HepG2 (cell line): ENCODE measurements at regions not wholly inside any gene's neighbourhood (a gene's known extent, or its start where the extent isn't known, plus 50 kb on each side); places are given as distances from the start of the nearest gene placed in this dataset.

Experiments used
- ATAC-seq: fragments of 200-7000 bp; cut with Tn5 transposase; 3 replicates; pipeline ENCODE4 v1.9.1; 2020; ENCODE audit warnings: mild to moderate bottlenecking, moderate library complexity
- BruUV-seq: library from RNA; stranded (reverse); fragments of 400-500 nt; replicated peaks from 2 replicates; lab custom pipeline; 2021; lab: Mats Ljungman, UMichigan
- CTCF ChIA-PET: fragments of 300-600 bp; formaldehyde crosslinking; extraction: SDS; loops from one replicate; lab custom pipeline; 2021; ENCODE audit warnings: low total read pairs, inconsistent platforms, low intra/inter-chr PET ratio; lab: Yijun Ruan, JAX
- POLR2A ChIA-PET: fragments of 350-600 bp; sonication (Branson Sonifier 250); formaldehyde crosslinking; loops from one replicate; lab custom pipeline; 2020; ENCODE audit warnings: antibody characterized with exemption, inconsistent platforms; lab: Yijun Ruan, JAX
- DNase-seq: peaks from one replicate; pipeline ENCODE4 v3.0.0-alpha.2; 2015; ENCODE audit warnings: low spot score
- FAIRE-seq: peaks from 3 replicates; lab custom pipeline; 2011; peaks lifted over from hg19 to GRCh38; lab: Jason Lieb, UNC
- H2AFZ ChIP-seq: one replicate; pipeline ENCODE4 v1.6.1; 2011; ENCODE audit warnings: low read length, inconsistent platforms
- H3K27ac ChIP-seq: fragments of 300-600 bp; 3 replicates; pipeline ENCODE4 v1.8.0; 2011; ENCODE audit warnings: mixed run types, mild to moderate bottlenecking, mixed read lengths, low read length, inconsistent platforms; ENCODE audit not compliant: insufficient read depth; ENCODE audit errors: extremely low read length
- H3K27me3 ChIP-seq, 2 experiments: fragments of 200-600 bp in 1 of 2; 2 replicates in 1 of 2; 3 replicates in 1 of 2; pipeline versions ENCODE4 v1.6.0 to v1.8.0; 2011; ENCODE audit warnings: low read length in 2 of 2, mild to moderate bottlenecking in 2 of 2, moderate library complexity in 2 of 2, inconsistent platforms in 1 of 2; ENCODE audit not compliant: insufficient read depth in 2 of 2, control insufficient read depth in 1 of 2
- H3K36me3 ChIP-seq, 2 experiments: fragments of 200-600 bp in 1 of 2; replicated peaks in 1 of 2; 2 replicates in 1 of 2; 3 replicates in 1 of 2; pipeline versions ENCODE4 v1.5.1 to v1.8.0; 2011; ENCODE audit warnings: low read length in 2 of 2, inconsistent platforms in 1 of 2; ENCODE audit not compliant: insufficient read depth in 2 of 2, control insufficient read depth in 1 of 2
- H3K4me1 ChIP-seq: 2 replicates; pipeline ENCODE4 v1.5.1; 2012; ENCODE audit warnings: low read length, inconsistent platforms; ENCODE audit not compliant: insufficient read depth
- H3K4me2 ChIP-seq: 2 replicates; pipeline ENCODE4 v1.6.0; 2011; ENCODE audit warnings: low read depth, low read length, inconsistent platforms
- H3K4me3 ChIP-seq, 3 experiments: fragments of 200-600 bp in 1 of 3; sonication (generic), shearing (Covaris generic) in 1 of 3; replicated peaks in 1 of 3; 2 replicates each; pipeline ENCODE4 v1.5.1; 2011 to 2016; ENCODE audit warnings: low read length in 3 of 3, inconsistent platforms in 2 of 3, low read depth in 2 of 3, mild to moderate bottlenecking in 2 of 3, control low read depth in 1 of 3, mixed read lengths in 1 of 3; ENCODE audit not compliant: insufficient read depth in 1 of 3
- H3K79me2 ChIP-seq: one replicate; pipeline ENCODE4 v1.6.1; 2011; ENCODE audit warnings: low read length, inconsistent platforms; ENCODE audit not compliant: insufficient read depth
- H3K9ac ChIP-seq: 2 replicates; pipeline ENCODE4 v1.6.0; 2011; ENCODE audit warnings: mild to moderate bottlenecking, low read depth, low read length, inconsistent platforms; ENCODE audit not compliant: insufficient read depth
- H3K9me3 ChIP-seq: 2 replicates; pipeline ENCODE4 v1.5.1; 2012; ENCODE audit warnings: mild to moderate bottlenecking, low read length
- H4K20me1 ChIP-seq: 2 replicates; pipeline ENCODE4 v1.6.0; 2011; ENCODE audit warnings: inconsistent platforms, mild to moderate bottlenecking, low read length, moderate library complexity; ENCODE audit not compliant: insufficient read depth
- MAX ChIP-seq: IDR thresholded peaks from 2 replicates; pipeline ENCODE4 v1.6.1; 2012; ENCODE audit warnings: inconsistent platforms
- NFYB ChIP-seq: sonication (generic); formaldehyde crosslinking; IDR thresholded peaks from 2 replicates; pipeline ENCODE4 v1.4.0; 2020; ENCODE audit warnings: missing genetic modification reagents
- SIN3A ChIP-seq: IDR thresholded peaks from 2 replicates; pipeline ENCODE4 v1.6.1; 2011; ENCODE audit warnings: low read depth, mild to moderate bottlenecking, control low read depth, low read length, borderline replicate concordance
- SIX4 ChIP-seq: sonication (generic); formaldehyde crosslinking; IDR thresholded peaks from 2 replicates; pipeline ENCODE4 v1.4.0; 2020; ENCODE audit warnings: missing genetic modification reagents
- SMARCC2 ChIP-seq: fragments of 450-650 bp; IDR thresholded peaks from 2 replicates; pipeline ENCODE4 v1.6.1; 2017; ENCODE audit warnings: antibody characterized with exemption, mild to moderate bottlenecking
- TCF7L2 ChIP-seq: IDR thresholded peaks from 2 replicates; pipeline ENCODE4 v1.6.1; 2011; ENCODE audit warnings: mild to moderate bottlenecking, low read depth, low read length, moderate library complexity
- XRCC5 ChIP-seq: fragments of 200-400 bp; formaldehyde crosslinking; optimal IDR thresholded peaks from 2 replicates; pipeline ENCODE3; 2017; ENCODE audit warnings: mild to moderate bottlenecking, low read length
- ZBTB20 ChIP-seq: sonication (generic); formaldehyde crosslinking; IDR thresholded peaks from 2 replicates; pipeline ENCODE4 v1.8.1; 2023; ENCODE audit warnings: missing genetic modification reagents, low read depth, mild to moderate bottlenecking, borderline replicate concordance
- ZFP1 ChIP-seq: IDR thresholded peaks from 2 replicates; pipeline ENCODE4 v1.6.1; 2016
- ZNF180 ChIP-seq: sonication (generic); formaldehyde crosslinking; IDR thresholded peaks from 2 replicates; pipeline ENCODE4 v1.4.0; 2020; ENCODE audit warnings: low read depth, missing genetic modification reagents, borderline replicate concordance
- ZNF33B ChIP-seq: sonication (generic); formaldehyde crosslinking; IDR thresholded peaks from 2 replicates; pipeline ENCODE4 v1.5.1; 2020; ENCODE audit warnings: mild to moderate bottlenecking, missing genetic modification reagents
- ZNF44 ChIP-seq: sonication (generic); formaldehyde crosslinking; IDR thresholded peaks from 2 replicates; pipeline ENCODE4 v1.5.1; 2020; ENCODE audit warnings: mild to moderate bottlenecking, missing genetic modification reagents
- WGBS: methylation state at CpG from one replicate; pipeline ENCODE4 v1.1.6; 2017; ENCODE audit warnings: low lambda C conversion rate; 5-methylcytosine and 5-hydroxymethylcytosine counted together
- in situ Hi-C: cut with HindIII; loops from 2 replicates; pipeline ENCODE4 v1.10.0; 2017; ENCODE audit warnings: low pct_unique_long_range_greater_than_20kb; ENCODE audit not compliant: extremely low pct_ligation_motif_present
- intact Hi-C: fragments of 100-400 bp; cut with micrococcal nuclease; formaldehyde crosslinking; loops from one replicate; pipeline ENCODE4 v1.10.0; 2022; ENCODE audit not compliant: unreplicated experiment
- TF ChIP-seq, protein P1 (sequence below): sonication (generic); formaldehyde crosslinking; IDR thresholded peaks from 2 replicates; pipeline ENCODE4 v1.8.1; 2023; ENCODE audit warnings: mild to moderate bottlenecking, moderate library complexity, missing genetic modification reagents
- TF ChIP-seq, protein P2 (sequence below): sonication (generic); formaldehyde crosslinking; IDR thresholded peaks from 2 replicates; pipeline ENCODE4 v1.4.0; 2020; ENCODE audit warnings: missing genetic modification reagents
- TF ChIP-seq, protein P3 (sequence below), 2 experiments: fragments of 450-650 bp in 1 of 2; sonication (generic) in 1 of 2; formaldehyde crosslinking; IDR thresholded peaks; 2 replicates each; pipeline versions ENCODE4 v1.5.0 to v1.8.0; 2020 to 2022; ENCODE audit warnings: mild to moderate bottlenecking in 1 of 2, missing genetic modification reagents in 1 of 2

DNA sequence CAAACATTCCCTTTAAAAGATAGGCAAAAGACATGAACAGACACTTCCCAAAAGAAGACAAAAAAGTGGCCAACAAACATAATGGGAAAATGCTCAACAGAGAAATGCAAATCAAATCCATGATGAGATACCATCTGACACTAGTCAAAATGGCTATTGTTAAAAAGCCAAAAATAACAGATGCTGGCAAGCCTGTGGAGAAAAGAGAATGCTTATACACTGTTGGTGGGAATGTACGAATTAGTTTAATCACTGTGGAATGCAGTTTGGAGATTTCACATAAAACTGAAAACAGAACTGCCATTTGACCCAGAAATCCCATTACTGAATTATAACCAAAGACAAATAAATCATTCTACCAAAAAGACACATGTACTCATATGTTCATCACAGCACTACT lies 58.3 kb upstream of the WDR41 start:
- CTCF ChIA-PET: no interaction called here
- Histone ChIP-seq H3K4me3 (no peak overlapping the region), H3K27ac (no peak overlapping the region), H2AFZ (no peak overlapping the region), H3K27me3 (no peaks in the 10 kb centered on the region; a peak in 1 of 5 replicates), H3K9me3 (no peaks in the 10 kb centered on the region), H3K79me2 (no peaks in the 10 kb centered on the region), H3K4me1 (no peaks in the 10 kb centered on the region), H3K9ac (no peak overlapping the region), H3K36me3 (no peaks in the 10 kb centered on the region), H3K4me2 (no peak overlapping the region), H4K20me1 (no peaks in the 10 kb centered on the region)
- BruUV-seq: no TSS peak
- ATAC-seq (no peak), DNase-seq (no peak), FAIRE-seq (no peak)
- POLR2A ChIA-PET: no interaction called here
- TF ChIP-seq, protein P1, sequence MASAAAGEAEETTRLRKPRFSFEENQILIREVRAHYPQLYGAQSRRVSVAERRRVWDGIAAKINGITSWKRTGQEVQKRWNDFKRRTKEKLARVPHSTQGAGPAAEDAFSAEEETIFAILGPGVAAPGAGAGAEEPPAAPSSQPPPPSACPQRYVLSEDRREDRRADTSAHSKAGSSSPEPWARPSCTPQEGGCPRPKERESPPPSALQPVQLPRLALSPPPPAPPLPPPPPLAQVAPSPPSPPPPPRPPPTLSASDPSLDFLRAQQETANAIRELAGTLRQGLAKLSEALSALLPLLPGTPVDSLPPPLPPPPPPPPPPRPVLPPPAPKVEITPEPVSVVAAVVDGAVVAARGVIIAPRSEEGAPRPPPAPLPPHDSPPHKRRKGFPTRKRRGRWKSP: no peak
- no peak for TF ChIP-seq ZNF44 (CRISPR knock-in tag)
- no peak for TF ChIP-seq SMARCC2
- TF ChIP-seq TCF7L2: no peak
- no peak for TF ChIP-seq NFYB (CRISPR knock-in tag)
- WGBS: 0% methylated on average over 1 of the region's 1 CpG
- in situ Hi-C loops: loop anchor here (25.0 kb wide), 1 partner anchor 437 kb away; no protein-coding TSS in a partner anchor
- intact Hi-C loops: no loop called here

DNA sequence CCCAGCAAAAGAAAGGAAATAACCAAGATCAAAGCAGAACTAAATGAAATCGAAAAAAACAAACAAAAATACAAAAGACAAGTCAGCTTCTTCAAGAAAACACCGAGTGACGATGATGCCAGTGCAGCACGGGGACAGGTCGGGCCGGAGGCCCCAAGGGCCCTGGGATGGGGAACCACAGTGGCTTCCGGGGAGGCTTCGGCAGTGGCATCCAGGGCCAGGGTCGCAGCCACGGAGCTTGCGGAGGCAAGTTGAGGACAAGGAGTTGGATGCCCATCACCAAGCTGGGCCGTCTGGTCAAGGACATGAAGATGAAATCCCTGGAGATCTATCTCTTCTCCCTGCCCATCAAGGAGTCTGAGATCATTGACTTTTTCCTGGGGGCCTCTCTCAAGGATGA lies 53.2 kb upstream of the WDR41 start:
- Histone ChIP-seq H2AFZ (no peak overlapping the region), H3K4me1 (no peaks in the 10 kb centered on the region), H3K9me3 (no peaks in the 10 kb centered on the region), H3K27ac (no peak overlapping the region), H3K27me3 (no peaks in the 10 kb centered on the region; a peak in 1 of 5 replicates), H3K4me2 (no peak overlapping the region), H3K4me3 (no peak overlapping the region), H3K79me2 (no peaks in the 10 kb centered on the region), H4K20me1 (no peaks in the 10 kb centered on the region), H3K36me3 (no peaks in the 10 kb centered on the region), H3K9ac (no peak overlapping the region)
- no TSS peak for BruUV-seq
- WGBS: 49% methylated on average over 12 of the region's 12 CpGs
- DNase-seq: no peak
- ATAC-seq: no peak
- ChIA-PET CTCF (no interaction called here), POLR2A (no interaction called here)
- FAIRE-seq: no peak
- intact Hi-C loops: no loop called here
- in situ Hi-C loops: no loop called here
- no peak for TF ChIP-seq SIN3A
- TF ChIP-seq ZFP1 (CRISPR knock-in tag): no peak
- no peak for TF ChIP-seq ZNF33B (CRISPR knock-in tag)
- TF ChIP-seq SIX4 (CRISPR knock-in tag): no peak
- no peak for TF ChIP-seq ZNF180
- TF ChIP-seq, protein P2, sequence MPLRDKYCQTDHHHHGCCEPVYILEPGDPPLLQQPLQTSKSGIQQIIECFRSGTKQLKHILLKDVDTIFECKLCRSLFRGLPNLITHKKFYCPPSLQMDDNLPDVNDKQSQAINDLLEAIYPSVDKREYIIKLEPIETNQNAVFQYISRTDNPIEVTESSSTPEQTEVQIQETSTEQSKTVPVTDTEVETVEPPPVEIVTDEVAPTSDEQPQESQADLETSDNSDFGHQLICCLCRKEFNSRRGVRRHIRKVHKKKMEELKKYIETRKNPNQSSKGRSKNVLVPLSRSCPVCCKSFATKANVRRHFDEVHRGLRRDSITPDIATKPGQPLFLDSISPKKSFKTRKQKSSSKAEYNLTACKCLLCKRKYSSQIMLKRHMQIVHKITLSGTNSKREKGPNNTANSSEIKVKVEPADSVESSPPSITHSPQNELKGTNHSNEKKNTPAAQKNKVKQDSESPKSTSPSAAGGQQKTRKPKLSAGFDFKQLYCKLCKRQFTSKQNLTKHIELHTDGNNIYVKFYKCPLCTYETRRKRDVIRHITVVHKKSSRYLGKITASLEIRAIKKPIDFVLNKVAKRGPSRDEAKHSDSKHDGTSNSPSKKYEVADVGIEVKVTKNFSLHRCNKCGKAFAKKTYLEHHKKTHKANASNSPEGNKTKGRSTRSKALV (CRISPR knock-in tag): no peak
- TF ChIP-seq, protein P3, sequence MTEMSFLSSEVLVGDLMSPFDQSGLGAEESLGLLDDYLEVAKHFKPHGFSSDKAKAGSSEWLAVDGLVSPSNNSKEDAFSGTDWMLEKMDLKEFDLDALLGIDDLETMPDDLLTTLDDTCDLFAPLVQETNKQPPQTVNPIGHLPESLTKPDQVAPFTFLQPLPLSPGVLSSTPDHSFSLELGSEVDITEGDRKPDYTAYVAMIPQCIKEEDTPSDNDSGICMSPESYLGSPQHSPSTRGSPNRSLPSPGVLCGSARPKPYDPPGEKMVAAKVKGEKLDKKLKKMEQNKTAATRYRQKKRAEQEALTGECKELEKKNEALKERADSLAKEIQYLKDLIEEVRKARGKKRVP (CRISPR knock-in tag; IDR thresholded peaks at IDR 0.05): no peak
- no peak for TF ChIP-seq ZBTB20
- no peak for TF ChIP-seq MAX
- TF ChIP-seq XRCC5: no peak
